SK-N-SH treated with all-trans-retinoic acid at 6 μM for 48 hours (cell line): ENCODE measurements at regions not wholly inside any gene's neighbourhood (a gene's known extent, or its start where the extent isn't known, plus 50 kb on each side); places are given as distances from the start of the nearest gene placed in this dataset.

Experiments
- ARNTL ChIP-seq: fragments of 450-650 bp; formaldehyde crosslinking; IDR thresholded peaks from 2 replicates; pipeline ENCODE4 v1.5.0; 2020; ENCODE audit warnings: low read depth, mild to moderate bottlenecking, moderate library complexity, borderline replicate concordance
- RARB ChIP-seq: fragments of 250-450 bp; sonication (Bioruptor Pico); IDR thresholded peaks from 2 replicates; pipeline ENCODE4 v1.8.0; 2021; ENCODE audit warnings: mild to moderate bottlenecking, moderate library complexity
- TCF4 ChIP-seq: fragments of 250-450 bp; sonication (Bioruptor Pico); IDR thresholded peaks from 2 replicates; pipeline ENCODE4 v1.8.0; 2021; ENCODE audit warnings: mild to moderate bottlenecking, moderate library complexity, borderline replicate concordance
- ZC3H10 ChIP-seq: fragments of 250-450 bp; sonication (Bioruptor Pico); IDR thresholded peaks from 2 replicates; pipeline ENCODE4 v1.5.1; 2021; ENCODE audit warnings: mild to moderate bottlenecking, moderate library complexity
- ZFP30 ChIP-seq: fragments of 450-650 bp; formaldehyde crosslinking; IDR thresholded peaks from 2 replicates; pipeline ENCODE4 v1.5.0; 2022; ENCODE audit warnings: mild to moderate bottlenecking, moderate library complexity
- ZNF565 ChIP-seq: fragments of 450-650 bp; formaldehyde crosslinking; conservative IDR thresholded peaks from 2 replicates; pipeline ENCODE4 v1.5.0; 2020; ENCODE audit warnings: low read depth, mild to moderate bottlenecking, moderate library complexity
- TF ChIP-seq, protein P1 (sequence below): fragments of 250-450 bp; sonication (Bioruptor Pico); IDR thresholded peaks from 2 replicates; pipeline ENCODE4 v1.8.0; 2020; ENCODE audit warnings: mild to moderate bottlenecking, moderate library complexity, borderline replicate concordance
- TF ChIP-seq, protein P2 (sequence below): fragments of 250-450 bp; sonication (Bioruptor Pico); IDR thresholded peaks from 2 replicates; pipeline ENCODE4 v1.5.1; 2021; ENCODE audit warnings: mild to moderate bottlenecking, moderate library complexity

DNA sequence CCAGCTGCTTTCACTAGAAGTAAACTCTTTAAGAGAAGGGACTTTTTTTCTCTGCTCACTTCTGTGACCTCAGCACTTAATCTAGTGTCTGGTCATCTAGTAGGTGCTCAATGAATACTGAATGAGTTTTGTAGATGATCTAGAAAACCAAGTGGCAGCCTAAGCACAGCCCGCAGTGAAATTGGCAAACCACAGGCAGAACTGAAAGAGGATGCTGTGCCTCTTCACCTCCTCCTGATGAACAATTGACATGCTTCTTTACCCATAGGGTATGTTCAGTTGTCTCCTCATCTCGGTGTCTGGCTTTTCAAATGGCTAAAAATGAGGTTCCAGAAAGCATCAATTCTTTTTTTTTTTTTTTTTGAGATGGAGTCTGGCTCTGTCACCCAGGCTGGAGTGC lies 399.5 kb downstream of the RMST start:
- TF ChIP-seq ARNTL (CRISPR knock-in tag) (no peak), ZC3H10 (CRISPR knock-in tag) (no peak), ZNF565 (CRISPR knock-in tag) (no peak), RARB (no peak), ZFP30 (CRISPR knock-in tag) (no peak), TCF4 (CRISPR knock-in tag) (no peak)
- TF ChIP-seq, protein P1, sequence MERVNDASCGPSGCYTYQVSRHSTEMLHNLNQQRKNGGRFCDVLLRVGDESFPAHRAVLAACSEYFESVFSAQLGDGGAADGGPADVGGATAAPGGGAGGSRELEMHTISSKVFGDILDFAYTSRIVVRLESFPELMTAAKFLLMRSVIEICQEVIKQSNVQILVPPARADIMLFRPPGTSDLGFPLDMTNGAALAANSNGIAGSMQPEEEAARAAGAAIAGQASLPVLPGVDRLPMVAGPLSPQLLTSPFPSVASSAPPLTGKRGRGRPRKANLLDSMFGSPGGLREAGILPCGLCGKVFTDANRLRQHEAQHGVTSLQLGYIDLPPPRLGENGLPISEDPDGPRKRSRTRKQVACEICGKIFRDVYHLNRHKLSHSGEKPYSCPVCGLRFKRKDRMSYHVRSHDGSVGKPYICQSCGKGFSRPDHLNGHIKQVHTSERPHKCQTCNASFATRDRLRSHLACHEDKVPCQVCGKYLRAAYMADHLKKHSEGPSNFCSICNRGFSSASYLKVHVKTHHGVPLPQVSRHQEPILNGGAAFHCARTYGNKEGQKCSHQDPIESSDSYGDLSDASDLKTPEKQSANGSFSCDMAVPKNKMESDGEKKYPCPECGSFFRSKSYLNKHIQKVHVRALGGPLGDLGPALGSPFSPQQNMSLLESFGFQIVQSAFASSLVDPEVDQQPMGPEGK (CRISPR knock-in tag) = no peak
- TF ChIP-seq, protein P2, sequence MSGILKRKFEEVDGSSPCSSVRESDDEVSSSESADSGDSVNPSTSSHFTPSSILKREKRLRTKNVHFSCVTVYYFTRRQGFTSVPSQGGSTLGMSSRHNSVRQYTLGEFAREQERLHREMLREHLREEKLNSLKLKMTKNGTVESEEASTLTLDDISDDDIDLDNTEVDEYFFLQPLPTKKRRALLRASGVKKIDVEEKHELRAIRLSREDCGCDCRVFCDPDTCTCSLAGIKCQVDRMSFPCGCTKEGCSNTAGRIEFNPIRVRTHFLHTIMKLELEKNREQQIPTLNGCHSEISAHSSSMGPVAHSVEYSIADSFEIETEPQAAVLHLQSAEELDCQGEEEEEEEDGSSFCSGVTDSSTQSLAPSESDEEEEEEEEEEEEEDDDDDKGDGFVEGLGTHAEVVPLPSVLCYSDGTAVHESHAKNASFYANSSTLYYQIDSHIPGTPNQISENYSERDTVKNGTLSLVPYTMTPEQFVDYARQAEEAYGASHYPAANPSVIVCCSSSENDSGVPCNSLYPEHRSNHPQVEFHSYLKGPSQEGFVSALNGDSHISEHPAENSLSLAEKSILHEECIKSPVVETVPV (CRISPR knock-in tag) = no peak
